GM23338 (cell line): ENCODE measurements at regions not wholly inside any gene's neighbourhood (a gene's known extent, or its start where the extent isn't known, plus 50 kb on each side); places are given as distances from the start of the nearest gene placed in this dataset.

Source experiments
- ATAC-seq: fragments of 200-7000 bp; cut with Tn5 transposase; 3 replicates; pipeline ENCODE4 v1.9.1; 2020
- DNase-seq: peaks from one replicate; pipeline ENCODE4 v3.0.0-alpha.2; 2015; ENCODE audit warnings: low spot score
- H2AFZ ChIP-seq: fragments of 200-600 bp; sonication (generic); 2 replicates; pipeline ENCODE4 v1.8.0; 2016; ENCODE audit warnings: antibody characterized with exemption, mild to moderate bottlenecking, moderate library complexity
- H3F3A ChIP-seq: fragments of 200-600 bp; sonication (generic); replicated peaks from 2 replicates; pipeline ENCODE4 v1.8.0; 2017; ENCODE audit warnings: antibody characterized with exemption, mixed run types, low read depth
- H3K27ac ChIP-seq: fragments of 200-600 bp; sonication (generic); 2 replicates; pipeline ENCODE4 v1.6.1; 2016; ENCODE audit warnings: low read depth
- H3K27me3 ChIP-seq: fragments of 200-600 bp; sonication (generic); 2 replicates; pipeline ENCODE4 v1.8.0; 2016; ENCODE audit warnings: mild to moderate bottlenecking, mixed run types, moderate library complexity; ENCODE audit not compliant: insufficient read depth
- H3K36me3 ChIP-seq: fragments of 200-600 bp; sonication (generic); 2 replicates; pipeline ENCODE4 v1.8.0; 2016; ENCODE audit warnings: mild to moderate bottlenecking; ENCODE audit not compliant: insufficient read depth
- H3K4me1 ChIP-seq: fragments of 200-600 bp; sonication (generic); 2 replicates; pipeline ENCODE4 v1.8.0; 2016; ENCODE audit warnings: mild to moderate bottlenecking, moderate library complexity; ENCODE audit not compliant: insufficient read depth
- H3K4me2 ChIP-seq: fragments of 200-600 bp; sonication (generic); 2 replicates; pipeline ENCODE4 v1.7.1; 2017; ENCODE audit warnings: mixed run types
- H3K4me3 ChIP-seq: fragments of 200-600 bp; sonication (generic); 2 replicates; pipeline ENCODE4 v1.6.1; 2016; ENCODE audit warnings: mixed run types
- H3K79me2 ChIP-seq: fragments of 200-600 bp; sonication (generic); replicated peaks from 2 replicates; pipeline ENCODE4 v1.8.0; 2017; ENCODE audit warnings: mild to moderate bottlenecking; ENCODE audit not compliant: insufficient read depth
- H3K9me2 ChIP-seq: fragments of 200-600 bp; sonication (generic); 2 replicates; pipeline ENCODE4 v1.8.0; 2017; ENCODE audit not compliant: insufficient read depth
- H4K20me1 ChIP-seq: fragments of 200-600 bp; sonication (generic); replicated peaks from 2 replicates; pipeline ENCODE4 v1.8.0; 2017; ENCODE audit warnings: mild to moderate bottlenecking; ENCODE audit not compliant: insufficient read depth
- H3K27ac Mint-ChIP-seq: 2 replicates; pipeline ENCODE4 v1.8.0; 2020; ENCODE audit warnings: inconsistent platforms, mild to moderate bottlenecking, moderate library complexity, mixed read lengths
- H3K27me3 Mint-ChIP-seq: 3 replicates; pipeline ENCODE4 v1.8.0; 2022; ENCODE audit warnings: low read depth, mild to moderate bottlenecking, moderate library complexity, mixed read lengths, inconsistent platforms; ENCODE audit not compliant: insufficient read depth, poor library complexity
- H3K36me3 Mint-ChIP-seq: 3 replicates; pipeline ENCODE4 v1.8.0; 2021; ENCODE audit warnings: low read depth, mild to moderate bottlenecking, inconsistent platforms, moderate library complexity, mixed read lengths
- H3K4me1 Mint-ChIP-seq: 3 replicates; pipeline ENCODE4 v1.8.0; 2020; ENCODE audit warnings: mild to moderate bottlenecking, inconsistent platforms, mixed read lengths
- H3K4me3 Mint-ChIP-seq: 3 replicates; pipeline ENCODE4 v1.8.0; 2021; ENCODE audit warnings: moderate library complexity, mild to moderate bottlenecking, inconsistent platforms, mixed read lengths
- H3K9me3 Mint-ChIP-seq: 3 replicates; pipeline ENCODE4 v1.8.0; 2020; ENCODE audit warnings: moderate library complexity, mild to moderate bottlenecking, inconsistent platforms, mixed read lengths
- CREB1 ChIP-seq: fragments of 250-450 bp; sonication (Bioruptor Pico); IDR thresholded peaks from 2 replicates; pipeline ENCODE4 v1.5.0; 2020; ENCODE audit warnings: low read depth, mild to moderate bottlenecking, moderate library complexity
- EZH2 ChIP-seq: fragments of 200-600 bp; sonication (generic); IDR thresholded peaks from one replicate; pipeline ENCODE4 v1.8.0; 2017; ENCODE audit warnings: antibody characterized with exemption, mild to moderate bottlenecking, low read depth; ENCODE audit not compliant: unreplicated experiment
- EZH2phosphoT487 ChIP-seq: fragments of 200-600 bp; sonication (generic); IDR thresholded peaks from one replicate; pipeline ENCODE4 v1.8.1; 2018; ENCODE audit warnings: antibody characterized with exemption; ENCODE audit not compliant: unreplicated experiment
- JUNB ChIP-seq: IDR thresholded peaks from one replicate; pipeline ENCODE4 v1.6.1; 2016; ENCODE audit warnings: antibody characterized with exemption; ENCODE audit not compliant: unreplicated experiment
- NANOG ChIP-seq: IDR thresholded peaks from 2 replicates; pipeline ENCODE4 v1.6.1; 2016; ENCODE audit warnings: antibody characterized with exemption, borderline replicate concordance
- POLR2AphosphoS5 ChIP-seq: IDR thresholded peaks from 2 replicates; pipeline ENCODE4 v1.6.1; 2016; ENCODE audit warnings: antibody characterized with exemption, low read depth
- STAT1 ChIP-seq: IDR thresholded peaks from one replicate; pipeline ENCODE4 v1.6.1; 2016; ENCODE audit warnings: antibody characterized with exemption; ENCODE audit not compliant: unreplicated experiment
- ZNF114 ChIP-seq: fragments of 250-450 bp; sonication (Bioruptor Pico); IDR thresholded peaks from 2 replicates; pipeline ENCODE4 v1.5.0; 2020; ENCODE audit warnings: mild to moderate bottlenecking, moderate library complexity
- ZNF331 ChIP-seq: fragments of 250-450 bp; sonication (Bioruptor Pico); IDR thresholded peaks from 2 replicates; pipeline ENCODE4 v1.5.0; 2020; ENCODE audit warnings: low read depth, mild to moderate bottlenecking, moderate library complexity
- TF ChIP-seq, protein P1 (sequence below), 2 experiments: fragments of 200-600 bp in 1 of 2; sonication (generic) in 1 of 2; conservative IDR thresholded peaks; 2 replicates each; pipeline versions ENCODE4 v1.5.1 to v1.6.1; 2016 to 2017; ENCODE audit warnings: antibody characterized with exemption in 2 of 2, low read depth in 2 of 2, mild to moderate bottlenecking in 2 of 2, moderate library complexity in 1 of 2
- TF ChIP-seq, protein P2 (sequence below): fragments of 250-450 bp; sonication (Bioruptor Pico); IDR thresholded peaks from 2 replicates; pipeline ENCODE4 v1.5.0; 2020; ENCODE audit warnings: mild to moderate bottlenecking, moderate library complexity
- TF ChIP-seq, protein P3 (sequence below): IDR thresholded peaks from one replicate; pipeline ENCODE4 v1.6.1; 2018; ENCODE audit warnings: antibody characterized with exemption; ENCODE audit not compliant: unreplicated experiment
- TF ChIP-seq, protein P4 (sequence below): IDR thresholded peaks from 2 replicates; pipeline ENCODE4 v1.6.1; 2016; ENCODE audit warnings: antibody characterized with exemption

DNA sequence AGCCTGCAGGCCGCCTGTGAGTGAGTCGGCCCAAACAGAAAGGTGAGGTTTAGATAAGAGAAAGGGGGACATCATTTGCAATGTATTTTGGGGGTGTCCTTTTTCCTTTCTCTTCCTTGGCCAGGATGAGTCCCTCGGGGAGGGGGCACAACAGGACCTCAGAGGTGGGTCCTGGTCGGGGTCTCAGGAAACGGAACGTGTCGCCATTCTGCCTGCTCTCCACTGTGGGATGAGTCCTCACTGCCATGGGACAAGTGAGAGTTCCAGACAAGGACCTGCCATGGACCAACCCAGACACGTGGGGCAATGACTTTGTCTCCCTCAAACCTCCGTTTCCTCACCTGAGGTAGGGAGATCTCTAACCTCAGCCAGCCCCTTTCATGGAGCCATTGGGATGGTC, 67.9 kb upstream of the TAF1B start:
- Histone ChIP-seq H3K36me3 (no peaks in the 10 kb centered on the region), H4K20me1 (no peaks in the 10 kb centered on the region), H3K79me2 (no peaks in the 10 kb centered on the region), H3K27ac (no peak overlapping the region), H3K4me1 (peaks cover 7% of the 10 kb centered on the region; the same call in 1 of the 2 replicates), H3K27me3 (no peaks in the 10 kb centered on the region), H3K4me3 (no peak overlapping the region), H2AFZ (no peak overlapping the region), H3K4me2 (no peak overlapping the region), H3K9me2 (no peaks in the 10 kb centered on the region), H3F3A (no peaks in the 10 kb centered on the region)
- TF ChIP-seq EZH2 = no peak
- no peak for TF ChIP-seq STAT1
- TF ChIP-seq, protein P1, sequence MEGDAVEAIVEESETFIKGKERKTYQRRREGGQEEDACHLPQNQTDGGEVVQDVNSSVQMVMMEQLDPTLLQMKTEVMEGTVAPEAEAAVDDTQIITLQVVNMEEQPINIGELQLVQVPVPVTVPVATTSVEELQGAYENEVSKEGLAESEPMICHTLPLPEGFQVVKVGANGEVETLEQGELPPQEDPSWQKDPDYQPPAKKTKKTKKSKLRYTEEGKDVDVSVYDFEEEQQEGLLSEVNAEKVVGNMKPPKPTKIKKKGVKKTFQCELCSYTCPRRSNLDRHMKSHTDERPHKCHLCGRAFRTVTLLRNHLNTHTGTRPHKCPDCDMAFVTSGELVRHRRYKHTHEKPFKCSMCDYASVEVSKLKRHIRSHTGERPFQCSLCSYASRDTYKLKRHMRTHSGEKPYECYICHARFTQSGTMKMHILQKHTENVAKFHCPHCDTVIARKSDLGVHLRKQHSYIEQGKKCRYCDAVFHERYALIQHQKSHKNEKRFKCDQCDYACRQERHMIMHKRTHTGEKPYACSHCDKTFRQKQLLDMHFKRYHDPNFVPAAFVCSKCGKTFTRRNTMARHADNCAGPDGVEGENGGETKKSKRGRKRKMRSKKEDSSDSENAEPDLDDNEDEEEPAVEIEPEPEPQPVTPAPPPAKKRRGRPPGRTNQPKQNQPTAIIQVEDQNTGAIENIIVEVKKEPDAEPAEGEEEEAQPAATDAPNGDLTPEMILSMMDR (conservative IDR thresholded peaks at IDR 0.05; ENCODE audit: low read depth in 2 of 2) = no peak
- no peak for TF ChIP-seq POLR2AphosphoS5
- TF ChIP-seq EZH2phosphoT487 = no peak
- TF ChIP-seq ZNF331 (CRISPR knock-in tag) = no peak
- TF ChIP-seq CREB1 (CRISPR knock-in tag) = no peak
- no peak for TF ChIP-seq ZNF114 (CRISPR knock-in tag)
- TF ChIP-seq, protein P2, sequence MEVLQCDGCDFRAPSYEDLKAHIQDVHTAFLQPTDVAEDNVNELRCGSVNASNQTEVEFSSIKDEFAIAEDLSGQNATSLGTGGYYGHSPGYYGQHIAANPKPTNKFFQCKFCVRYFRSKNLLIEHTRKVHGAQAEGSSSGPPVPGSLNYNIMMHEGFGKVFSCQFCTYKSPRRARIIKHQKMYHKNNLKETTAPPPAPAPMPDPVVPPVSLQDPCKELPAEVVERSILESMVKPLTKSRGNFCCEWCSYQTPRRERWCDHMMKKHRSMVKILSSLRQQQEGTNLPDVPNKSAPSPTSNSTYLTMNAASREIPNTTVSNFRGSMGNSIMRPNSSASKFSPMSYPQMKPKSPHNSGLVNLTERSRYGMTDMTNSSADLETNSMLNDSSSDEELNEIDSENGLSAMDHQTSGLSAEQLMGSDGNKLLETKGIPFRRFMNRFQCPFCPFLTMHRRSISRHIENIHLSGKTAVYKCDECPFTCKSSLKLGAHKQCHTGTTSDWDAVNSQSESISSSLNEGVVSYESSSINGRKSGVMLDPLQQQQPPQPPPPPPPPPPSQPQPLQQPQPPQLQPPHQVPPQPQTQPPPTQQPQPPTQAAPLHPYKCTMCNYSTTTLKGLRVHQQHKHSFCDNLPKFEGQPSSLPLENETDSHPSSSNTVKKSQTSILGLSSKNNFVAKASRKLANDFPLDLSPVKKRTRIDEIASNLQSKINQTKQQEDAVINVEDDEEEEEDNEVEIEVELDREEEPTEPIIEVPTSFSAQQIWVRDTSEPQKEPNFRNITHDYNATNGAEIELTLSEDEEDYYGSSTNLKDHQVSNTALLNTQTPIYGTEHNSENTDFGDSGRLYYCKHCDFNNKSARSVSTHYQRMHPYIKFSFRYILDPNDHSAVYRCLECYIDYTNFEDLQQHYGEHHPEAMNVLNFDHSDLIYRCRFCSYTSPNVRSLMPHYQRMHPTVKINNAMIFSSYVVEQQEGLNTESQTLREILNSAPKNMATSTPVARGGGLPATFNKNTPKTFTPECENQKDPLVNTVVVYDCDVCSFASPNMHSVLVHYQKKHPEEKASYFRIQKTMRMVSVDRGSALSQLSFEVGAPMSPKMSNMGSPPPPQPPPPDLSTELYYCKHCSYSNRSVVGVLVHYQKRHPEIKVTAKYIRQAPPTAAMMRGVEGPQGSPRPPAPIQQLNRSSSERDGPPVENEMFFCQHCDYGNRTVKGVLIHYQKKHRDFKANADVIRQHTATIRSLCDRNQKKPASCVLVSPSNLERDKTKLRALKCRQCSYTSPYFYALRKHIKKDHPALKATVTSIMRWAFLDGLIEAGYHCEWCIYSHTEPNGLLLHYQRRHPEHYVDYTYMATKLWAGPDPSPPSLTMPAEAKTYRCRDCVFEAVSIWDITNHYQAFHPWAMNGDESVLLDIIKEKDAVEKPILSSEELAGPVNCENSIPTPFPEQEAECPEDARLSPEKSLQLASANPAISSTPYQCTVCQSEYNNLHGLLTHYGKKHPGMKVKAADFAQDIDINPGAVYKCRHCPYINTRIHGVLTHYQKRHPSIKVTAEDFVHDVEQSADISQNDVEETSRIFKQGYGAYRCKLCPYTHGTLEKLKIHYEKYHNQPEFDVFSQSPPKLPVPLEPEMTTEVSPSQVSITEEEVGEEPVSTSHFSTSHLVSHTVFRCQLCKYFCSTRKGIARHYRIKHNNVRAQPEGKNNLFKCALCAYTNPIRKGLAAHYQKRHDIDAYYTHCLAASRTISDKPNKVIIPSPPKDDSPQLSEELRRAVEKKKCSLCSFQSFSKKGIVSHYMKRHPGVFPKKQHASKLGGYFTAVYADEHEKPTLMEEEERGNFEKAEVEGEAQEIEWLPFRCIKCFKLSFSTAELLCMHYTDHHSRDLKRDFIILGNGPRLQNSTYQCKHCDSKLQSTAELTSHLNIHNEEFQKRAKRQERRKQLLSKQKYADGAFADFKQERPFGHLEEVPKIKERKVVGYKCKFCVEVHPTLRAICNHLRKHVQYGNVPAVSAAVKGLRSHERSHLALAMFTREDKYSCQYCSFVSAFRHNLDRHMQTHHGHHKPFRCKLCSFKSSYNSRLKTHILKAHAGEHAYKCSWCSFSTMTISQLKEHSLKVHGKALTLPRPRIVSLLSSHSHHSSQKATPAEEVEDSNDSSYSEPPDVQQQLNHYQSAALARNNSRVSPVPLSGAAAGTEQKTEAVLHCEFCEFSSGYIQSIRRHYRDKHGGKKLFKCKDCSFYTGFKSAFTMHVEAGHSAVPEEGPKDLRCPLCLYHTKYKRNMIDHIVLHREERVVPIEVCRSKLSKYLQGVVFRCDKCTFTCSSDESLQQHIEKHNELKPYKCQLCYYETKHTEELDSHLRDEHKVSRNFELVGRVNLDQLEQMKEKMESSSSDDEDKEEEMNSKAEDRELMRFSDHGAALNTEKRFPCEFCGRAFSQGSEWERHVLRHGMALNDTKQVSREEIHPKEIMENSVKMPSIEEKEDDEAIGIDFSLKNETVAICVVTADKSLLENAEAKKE = no peak
- TF ChIP-seq NANOG = no peak
- no peak for TF ChIP-seq JUNB
- TF ChIP-seq, protein P3, sequence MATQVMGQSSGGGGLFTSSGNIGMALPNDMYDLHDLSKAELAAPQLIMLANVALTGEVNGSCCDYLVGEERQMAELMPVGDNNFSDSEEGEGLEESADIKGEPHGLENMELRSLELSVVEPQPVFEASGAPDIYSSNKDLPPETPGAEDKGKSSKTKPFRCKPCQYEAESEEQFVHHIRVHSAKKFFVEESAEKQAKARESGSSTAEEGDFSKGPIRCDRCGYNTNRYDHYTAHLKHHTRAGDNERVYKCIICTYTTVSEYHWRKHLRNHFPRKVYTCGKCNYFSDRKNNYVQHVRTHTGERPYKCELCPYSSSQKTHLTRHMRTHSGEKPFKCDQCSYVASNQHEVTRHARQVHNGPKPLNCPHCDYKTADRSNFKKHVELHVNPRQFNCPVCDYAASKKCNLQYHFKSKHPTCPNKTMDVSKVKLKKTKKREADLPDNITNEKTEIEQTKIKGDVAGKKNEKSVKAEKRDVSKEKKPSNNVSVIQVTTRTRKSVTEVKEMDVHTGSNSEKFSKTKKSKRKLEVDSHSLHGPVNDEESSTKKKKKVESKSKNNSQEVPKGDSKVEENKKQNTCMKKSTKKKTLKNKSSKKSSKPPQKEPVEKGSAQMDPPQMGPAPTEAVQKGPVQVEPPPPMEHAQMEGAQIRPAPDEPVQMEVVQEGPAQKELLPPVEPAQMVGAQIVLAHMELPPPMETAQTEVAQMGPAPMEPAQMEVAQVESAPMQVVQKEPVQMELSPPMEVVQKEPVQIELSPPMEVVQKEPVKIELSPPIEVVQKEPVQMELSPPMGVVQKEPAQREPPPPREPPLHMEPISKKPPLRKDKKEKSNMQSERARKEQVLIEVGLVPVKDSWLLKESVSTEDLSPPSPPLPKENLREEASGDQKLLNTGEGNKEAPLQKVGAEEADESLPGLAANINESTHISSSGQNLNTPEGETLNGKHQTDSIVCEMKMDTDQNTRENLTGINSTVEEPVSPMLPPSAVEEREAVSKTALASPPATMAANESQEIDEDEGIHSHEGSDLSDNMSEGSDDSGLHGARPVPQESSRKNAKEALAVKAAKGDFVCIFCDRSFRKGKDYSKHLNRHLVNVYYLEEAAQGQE = no peak
- TF ChIP-seq, protein P4, sequence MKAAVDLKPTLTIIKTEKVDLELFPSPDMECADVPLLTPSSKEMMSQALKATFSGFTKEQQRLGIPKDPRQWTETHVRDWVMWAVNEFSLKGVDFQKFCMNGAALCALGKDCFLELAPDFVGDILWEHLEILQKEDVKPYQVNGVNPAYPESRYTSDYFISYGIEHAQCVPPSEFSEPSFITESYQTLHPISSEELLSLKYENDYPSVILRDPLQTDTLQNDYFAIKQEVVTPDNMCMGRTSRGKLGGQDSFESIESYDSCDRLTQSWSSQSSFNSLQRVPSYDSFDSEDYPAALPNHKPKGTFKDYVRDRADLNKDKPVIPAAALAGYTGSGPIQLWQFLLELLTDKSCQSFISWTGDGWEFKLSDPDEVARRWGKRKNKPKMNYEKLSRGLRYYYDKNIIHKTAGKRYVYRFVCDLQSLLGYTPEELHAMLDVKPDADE = no peak
- H3K4me3 Mint-ChIP-seq = no peak overlapping the region
- H3K27me3 Mint-ChIP-seq = peaks cover 10% of the 10 kb centered on the region
- no peak overlapping the region for H3K27ac Mint-ChIP-seq
- peaks cover 21% of the 10 kb centered on the region for H3K4me1 Mint-ChIP-seq
- no peaks in the 10 kb centered on the region; the same call in 2 of the 3 replicates for H3K36me3 Mint-ChIP-seq
- ATAC-seq (no peak), DNase-seq (no peak)
- H3K9me3 Mint-ChIP-seq = peaks cover 3% of the 10 kb centered on the region; the same call in 1 of the 3 replicates
